HepG2 (cell line): ENCODE measurements at regions not wholly inside any gene's neighbourhood (a gene's known extent, or its start where the extent isn't known, plus 50 kb on each side); places are given as distances from the start of the nearest gene placed in this dataset.

Source experiments
- ATAC-seq: fragments of 200-7000 bp; cut with Tn5 transposase; 3 replicates; pipeline ENCODE4 v1.9.1; 2020; ENCODE audit warnings: mild to moderate bottlenecking, moderate library complexity
- BruUV-seq: library from RNA; stranded (reverse); fragments of 400-500 nt; replicated peaks from 2 replicates; lab custom pipeline; 2021; lab: Mats Ljungman, UMichigan
- CTCF ChIA-PET: fragments of 300-600 bp; formaldehyde crosslinking; extraction: SDS; loops from one replicate; lab custom pipeline; 2021; ENCODE audit warnings: low total read pairs, inconsistent platforms, low intra/inter-chr PET ratio; lab: Yijun Ruan, JAX
- POLR2A ChIA-PET: fragments of 350-600 bp; sonication (Branson Sonifier 250); formaldehyde crosslinking; loops from one replicate; lab custom pipeline; 2020; ENCODE audit warnings: antibody characterized with exemption, inconsistent platforms; lab: Yijun Ruan, JAX
- DNase-seq: peaks from one replicate; pipeline ENCODE4 v3.0.0-alpha.2; 2015; ENCODE audit warnings: low spot score
- FAIRE-seq: peaks from 3 replicates; lab custom pipeline; 2011; peaks lifted over from hg19 to GRCh38; lab: Jason Lieb, UNC
- H2AFZ ChIP-seq: one replicate; pipeline ENCODE4 v1.6.1; 2011; ENCODE audit warnings: low read length, inconsistent platforms
- H3K27ac ChIP-seq: fragments of 300-600 bp; 3 replicates; pipeline ENCODE4 v1.8.0; 2011; ENCODE audit warnings: mixed run types, mild to moderate bottlenecking, mixed read lengths, low read length, inconsistent platforms; ENCODE audit not compliant: insufficient read depth; ENCODE audit errors: extremely low read length
- H3K27me3 ChIP-seq, 2 experiments: fragments of 200-600 bp in 1 of 2; 2 replicates in 1 of 2; 3 replicates in 1 of 2; pipeline versions ENCODE4 v1.6.0 to v1.8.0; 2011; ENCODE audit warnings: low read length in 2 of 2, mild to moderate bottlenecking in 2 of 2, moderate library complexity in 2 of 2, inconsistent platforms in 1 of 2; ENCODE audit not compliant: insufficient read depth in 2 of 2, control insufficient read depth in 1 of 2
- H3K36me3 ChIP-seq, 2 experiments: fragments of 200-600 bp in 1 of 2; replicated peaks in 1 of 2; 2 replicates in 1 of 2; 3 replicates in 1 of 2; pipeline versions ENCODE4 v1.5.1 to v1.8.0; 2011; ENCODE audit warnings: low read length in 2 of 2, inconsistent platforms in 1 of 2; ENCODE audit not compliant: insufficient read depth in 2 of 2, control insufficient read depth in 1 of 2
- H3K4me1 ChIP-seq: 2 replicates; pipeline ENCODE4 v1.5.1; 2012; ENCODE audit warnings: low read length, inconsistent platforms; ENCODE audit not compliant: insufficient read depth
- H3K4me2 ChIP-seq: 2 replicates; pipeline ENCODE4 v1.6.0; 2011; ENCODE audit warnings: low read depth, low read length, inconsistent platforms
- H3K4me3 ChIP-seq, 3 experiments: fragments of 200-600 bp in 1 of 3; sonication (generic), shearing (Covaris generic) in 1 of 3; replicated peaks in 1 of 3; 2 replicates each; pipeline ENCODE4 v1.5.1; 2011 to 2016; ENCODE audit warnings: low read length in 3 of 3, inconsistent platforms in 2 of 3, low read depth in 2 of 3, mild to moderate bottlenecking in 2 of 3, control low read depth in 1 of 3, mixed read lengths in 1 of 3; ENCODE audit not compliant: insufficient read depth in 1 of 3
- H3K79me2 ChIP-seq: one replicate; pipeline ENCODE4 v1.6.1; 2011; ENCODE audit warnings: low read length, inconsistent platforms; ENCODE audit not compliant: insufficient read depth
- H3K9ac ChIP-seq: 2 replicates; pipeline ENCODE4 v1.6.0; 2011; ENCODE audit warnings: mild to moderate bottlenecking, low read depth, low read length, inconsistent platforms; ENCODE audit not compliant: insufficient read depth
- H3K9me3 ChIP-seq: 2 replicates; pipeline ENCODE4 v1.5.1; 2012; ENCODE audit warnings: mild to moderate bottlenecking, low read length
- H4K20me1 ChIP-seq: 2 replicates; pipeline ENCODE4 v1.6.0; 2011; ENCODE audit warnings: inconsistent platforms, mild to moderate bottlenecking, low read length, moderate library complexity; ENCODE audit not compliant: insufficient read depth
- ATF5 ChIP-seq: sonication (generic); formaldehyde crosslinking; IDR thresholded peaks from 2 replicates; pipeline ENCODE4 v1.4.0; 2020; ENCODE audit warnings: mild to moderate bottlenecking, low read depth, missing genetic modification reagents
- CREB1 ChIP-seq, 2 experiments: fragments of 450-650 bp in 1 of 2; IDR thresholded peaks; 2 replicates each; pipeline ENCODE4 v1.6.1; 2016 to 2017; ENCODE audit warnings: control low read depth in 1 of 2, mild to moderate bottlenecking in 1 of 2, missing compliant biosample characterization in 1 of 2, missing genetic modification characterization in 1 of 2
- KDM1A ChIP-seq: IDR thresholded peaks from 2 replicates; pipeline ENCODE4 v1.6.1; 2016; ENCODE audit warnings: missing compliant biosample characterization
- NCOR1 ChIP-seq: fragments of 200-600 bp; sonication (generic); IDR thresholded peaks from 2 replicates; pipeline ENCODE4 v1.7.0; 2017; ENCODE audit warnings: antibody characterized with exemption, low read length, borderline replicate concordance
- PATZ1 ChIP-seq: sonication (generic); formaldehyde crosslinking; IDR thresholded peaks from 2 replicates; pipeline ENCODE4 v1.4.0; 2020; ENCODE audit warnings: missing genetic modification reagents
- TFE3 ChIP-seq: IDR thresholded peaks from 2 replicates; pipeline ENCODE4 v1.6.1; 2016
- ZFY ChIP-seq: sonication (generic); formaldehyde crosslinking; IDR thresholded peaks from 2 replicates; pipeline ENCODE4 v1.4.0; 2020; ENCODE audit warnings: missing genetic modification reagents
- ZHX2 ChIP-seq, 2 experiments: sonication (generic) in 1 of 2; formaldehyde crosslinking in 1 of 2; IDR thresholded peaks; 2 replicates each; pipeline versions ENCODE4 v1.6.1 to v1.9.0; 2014 to 2022; ENCODE audit warnings: antibody characterized with exemption in 1 of 2, borderline replicate concordance in 1 of 2, inconsistent platforms in 1 of 2, low read depth in 1 of 2, missing genetic modification reagents in 1 of 2
- ZNF337 ChIP-seq: sonication (generic); formaldehyde crosslinking; IDR thresholded peaks from 2 replicates; pipeline ENCODE4 v1.5.1; 2020; ENCODE audit warnings: missing genetic modification reagents, low read depth, mild to moderate bottlenecking, borderline replicate concordance
- ZSCAN12 ChIP-seq: sonication (generic); formaldehyde crosslinking; IDR thresholded peaks from 2 replicates; pipeline ENCODE4 v1.9.0; 2021; ENCODE audit warnings: mild to moderate bottlenecking, missing genetic modification reagents
- WGBS: methylation state at CpG from one replicate; pipeline ENCODE4 v1.1.6; 2017; ENCODE audit warnings: low lambda C conversion rate; 5-methylcytosine and 5-hydroxymethylcytosine counted together
- in situ Hi-C: cut with HindIII; loops from 2 replicates; pipeline ENCODE4 v1.10.0; 2017; ENCODE audit warnings: low pct_unique_long_range_greater_than_20kb; ENCODE audit not compliant: extremely low pct_ligation_motif_present
- intact Hi-C: fragments of 100-400 bp; cut with micrococcal nuclease; formaldehyde crosslinking; loops from one replicate; pipeline ENCODE4 v1.10.0; 2022; ENCODE audit not compliant: unreplicated experiment
- TF ChIP-seq, protein P1 (sequence below): sonication (generic); formaldehyde crosslinking; conservative IDR thresholded peaks from 2 replicates; pipeline ENCODE4 v1.8.0; 2022; ENCODE audit warnings: low read depth, missing genetic modification reagents

DNA sequence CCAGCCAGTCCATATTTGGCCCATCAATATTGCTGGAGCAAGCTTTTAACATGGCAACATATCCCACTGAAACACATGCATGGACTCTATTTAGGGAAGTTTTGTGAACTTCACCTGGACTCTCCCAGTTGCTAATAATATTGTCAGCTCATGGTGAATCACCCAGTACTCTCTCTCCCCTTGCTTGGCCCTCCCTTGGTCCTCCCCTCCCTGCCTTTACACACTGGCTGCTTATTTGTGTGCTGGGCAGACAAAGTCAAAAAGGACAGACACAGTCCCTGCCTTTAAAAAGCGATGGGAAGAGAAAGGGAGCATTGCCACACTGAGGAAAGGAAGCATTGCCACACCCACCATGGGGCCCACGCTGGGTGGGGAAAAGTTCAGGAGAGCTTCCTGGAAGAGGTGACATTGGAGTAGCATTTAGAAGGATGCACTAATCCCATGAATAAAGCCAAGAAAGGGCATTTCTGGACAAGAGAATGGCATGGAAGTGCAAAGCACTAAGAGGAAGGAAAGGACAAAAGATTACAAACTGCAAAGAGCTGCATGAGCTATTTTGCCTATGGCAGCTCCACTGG lies 143.4 kb upstream of the EXOC2 start:
- intact Hi-C loops = no loop called here
- peaks cover 1 to 4% of the 10 kb centered on the region in 2 experiments; a peak in 1 of 5 replicates for H3K27me3 ChIP-seq
- WGBS = 8% methylated on average over 2 of the region's 2 CpGs
- H3K4me1 ChIP-seq = peaks cover 33% of the 10 kb centered on the region
- H3K36me3 ChIP-seq = no peaks in the 10 kb centered on the region
- no peak overlapping the region for H3K9ac ChIP-seq
- no peaks in the 10 kb centered on the region for H3K9me3 ChIP-seq
- H3K27ac ChIP-seq = no peak overlapping the region
- H3K4me3 ChIP-seq = no peak overlapping the region
- peak; percentile 50 for ATAC-seq
- ChIA-PET POLR2A (interaction anchor here (0.8 to 4.9 kb wide), 15 partner anchors 8 to 499 kb away, joined by 3 to 42 read pairs (median 4); partner anchors contain the start of gene FOXQ1), CTCF (no interaction called here)
- no peak for FAIRE-seq
- no peak overlapping the region for H2AFZ ChIP-seq
- no TSS peak for BruUV-seq
- in situ Hi-C loops = no loop called here
- H4K20me1 ChIP-seq = no peaks in the 10 kb centered on the region
- DNase-seq = no peak
- no peaks in the 10 kb centered on the region for H3K79me2 ChIP-seq
- no peak overlapping the region for H3K4me2 ChIP-seq
- TF ChIP-seq, protein P1, sequence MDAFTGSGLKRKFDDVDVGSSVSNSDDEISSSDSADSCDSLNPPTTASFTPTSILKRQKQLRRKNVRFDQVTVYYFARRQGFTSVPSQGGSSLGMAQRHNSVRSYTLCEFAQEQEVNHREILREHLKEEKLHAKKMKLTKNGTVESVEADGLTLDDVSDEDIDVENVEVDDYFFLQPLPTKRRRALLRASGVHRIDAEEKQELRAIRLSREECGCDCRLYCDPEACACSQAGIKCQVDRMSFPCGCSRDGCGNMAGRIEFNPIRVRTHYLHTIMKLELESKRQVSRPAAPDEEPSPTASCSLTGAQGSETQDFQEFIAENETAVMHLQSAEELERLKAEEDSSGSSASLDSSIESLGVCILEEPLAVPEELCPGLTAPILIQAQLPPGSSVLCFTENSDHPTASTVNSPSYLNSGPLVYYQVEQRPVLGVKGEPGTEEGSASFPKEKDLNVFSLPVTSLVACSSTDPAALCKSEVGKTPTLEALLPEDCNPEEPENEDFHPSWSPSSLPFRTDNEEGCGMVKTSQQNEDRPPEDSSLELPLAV (CRISPR knock-in tag) = no peak
- TF ChIP-seq ZHX2 (IDR thresholded peaks at IDR 0.05; ENCODE audit: low read depth) (no peak), ZHX2 (CRISPR knock-in tag; IDR thresholded peaks at IDR 0.05; ENCODE audit: borderline replicate concordance) (no peak), KDM1A (CRISPR knock-in tag) (peak; percentile 79; the same call in 1 of the 2 replicates), CREB1 (IDR thresholded peaks at IDR 0.05) (no peak), CREB1 (CRISPR knock-in tag; IDR thresholded peaks at IDR 0.05) (peak; percentile 34; the same call in 1 of the 2 replicates), PATZ1 (CRISPR knock-in tag) (no peak), ATF5 (no peak), NCOR1 (no peak), ZFY (CRISPR knock-in tag) (no peak), ZSCAN12 (no peak), ZNF337 (CRISPR knock-in tag) (no peak), TFE3 (CRISPR knock-in tag) (no peak)
